ENCODE measurements at regions not wholly inside any gene's neighbourhood (a gene's known extent, or its start where the extent isn't known, plus 50 kb on each side); places are given as distances from the start of the nearest gene placed in this dataset.

DNA sequence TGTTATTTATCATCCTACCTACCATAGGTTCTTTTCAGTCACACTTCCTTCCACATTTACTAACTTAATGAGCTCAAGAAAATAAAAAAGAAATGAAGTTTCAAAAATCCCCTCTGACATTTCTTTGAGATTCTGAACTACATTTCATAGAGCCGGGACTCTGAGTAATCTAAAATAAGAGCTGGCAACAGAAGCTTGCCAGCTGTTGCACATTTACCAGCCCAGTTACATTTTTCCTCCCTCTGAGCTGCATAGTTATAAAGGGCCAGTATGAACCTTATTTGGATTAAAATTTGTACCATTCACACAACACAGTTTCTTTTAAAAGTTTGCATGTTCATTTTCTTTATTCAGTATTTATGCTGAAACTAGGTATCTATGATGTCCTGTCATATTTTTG lies 119.5 kb upstream of the CAV2 start:
- TF ChIP-seq CTCF (IDR thresholded peaks at IDR 0.05; ENCODE audit: low read length) (no peak), EZH2 (optimal IDR thresholded peaks at IDR 0.05; ENCODE audit: low read depth, low read length) (no peak), EZH2phosphoT487 (IDR thresholded peaks at IDR 0.05; ENCODE audit: low read length) (no peak)
- Histone ChIP-seq H4K20me1 (ENCODE audit: insufficient read depth, low read length) (no peaks in the 10 kb centered on the region), H3K4me3 (ENCODE audit: low read length) (no peak overlapping the region), H2AFZ (ENCODE audit: low read length) (no peak overlapping the region), H3K9me2 (replicated peaks; ENCODE audit: insufficient read depth, low read length) (no peaks in the 10 kb centered on the region), H3K27ac (ENCODE audit: low read length) (no peak overlapping the region), H3K4me1 (ENCODE audit: low read length) (no peaks in the 10 kb centered on the region), H3K27me3 (replicated peaks; ENCODE audit: insufficient read depth, low read length) (no peaks in the 10 kb centered on the region), H3K36me3 (replicated peaks; ENCODE audit: insufficient read depth, low read length) (no peaks in the 10 kb centered on the region), H3K9ac (ENCODE audit: low read length) (no peak overlapping the region), H3K4me2 (ENCODE audit: low read depth, low read length) (no peak overlapping the region), H3F3A (ENCODE audit: insufficient read depth, low read length) (no peaks in the 10 kb centered on the region), H3K79me2 (ENCODE audit: low read length) (no peaks in the 10 kb centered on the region), H3K9me3 (replicated peaks; ENCODE audit: insufficient read depth, low read length) (no peaks in the 10 kb centered on the region)
- no peak for DNase-seq

DNA sequence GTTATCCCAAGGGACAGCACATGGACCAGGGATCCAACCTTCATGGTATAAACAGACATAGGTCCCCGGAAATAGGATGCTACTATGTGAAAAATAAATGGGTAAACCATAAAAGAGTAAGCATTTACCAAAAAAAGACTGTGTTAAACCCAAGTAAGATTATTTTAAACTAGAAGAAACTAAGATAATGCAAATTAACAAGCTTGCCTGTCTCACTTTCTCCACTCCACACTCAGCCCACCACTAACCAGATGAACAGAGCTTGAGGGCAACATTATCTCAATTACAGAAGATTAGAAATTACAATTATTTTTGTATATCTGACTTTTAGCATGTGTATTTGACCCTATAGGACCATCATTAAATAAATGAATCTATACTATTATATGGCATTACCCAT lies 117.2 kb upstream of the CAV2 start:
- TF ChIP-seq CTCF (IDR thresholded peaks at IDR 0.05; ENCODE audit: low read length) = no peak
- TF ChIP-seq EZH2phosphoT487 (IDR thresholded peaks at IDR 0.05; ENCODE audit: low read length) = no peak
- no peak for TF ChIP-seq EZH2 (optimal IDR thresholded peaks at IDR 0.05; ENCODE audit: low read depth, low read length)
- no peaks in the 10 kb centered on the region for H3K9me2 ChIP-seq (replicated peaks; ENCODE audit: insufficient read depth, low read length)
- H3K36me3 ChIP-seq (replicated peaks; ENCODE audit: insufficient read depth, low read length) = no peaks in the 10 kb centered on the region
- no peak overlapping the region for H2AFZ ChIP-seq (ENCODE audit: low read length)
- DNase-seq = no peak
- H3K9ac ChIP-seq (ENCODE audit: low read length) = no peak overlapping the region
- no peaks in the 10 kb centered on the region for H3K79me2 ChIP-seq (ENCODE audit: low read length)
- H3K9me3 ChIP-seq (replicated peaks; ENCODE audit: insufficient read depth, low read length) = no peaks in the 10 kb centered on the region
- no peaks in the 10 kb centered on the region for H3K27me3 ChIP-seq (replicated peaks; ENCODE audit: insufficient read depth, low read length)
- no peaks in the 10 kb centered on the region for H3K4me1 ChIP-seq (ENCODE audit: low read length)
- no peak overlapping the region for H3K4me2 ChIP-seq (ENCODE audit: low read depth, low read length)
- no peaks in the 10 kb centered on the region for H4K20me1 ChIP-seq (ENCODE audit: insufficient read depth, low read length)
- no peaks in the 10 kb centered on the region for H3F3A ChIP-seq (ENCODE audit: insufficient read depth, low read length)
- H3K27ac ChIP-seq (ENCODE audit: low read length) = no peak overlapping the region
- H3K4me3 ChIP-seq (ENCODE audit: low read length) = no peak overlapping the region

DNA sequence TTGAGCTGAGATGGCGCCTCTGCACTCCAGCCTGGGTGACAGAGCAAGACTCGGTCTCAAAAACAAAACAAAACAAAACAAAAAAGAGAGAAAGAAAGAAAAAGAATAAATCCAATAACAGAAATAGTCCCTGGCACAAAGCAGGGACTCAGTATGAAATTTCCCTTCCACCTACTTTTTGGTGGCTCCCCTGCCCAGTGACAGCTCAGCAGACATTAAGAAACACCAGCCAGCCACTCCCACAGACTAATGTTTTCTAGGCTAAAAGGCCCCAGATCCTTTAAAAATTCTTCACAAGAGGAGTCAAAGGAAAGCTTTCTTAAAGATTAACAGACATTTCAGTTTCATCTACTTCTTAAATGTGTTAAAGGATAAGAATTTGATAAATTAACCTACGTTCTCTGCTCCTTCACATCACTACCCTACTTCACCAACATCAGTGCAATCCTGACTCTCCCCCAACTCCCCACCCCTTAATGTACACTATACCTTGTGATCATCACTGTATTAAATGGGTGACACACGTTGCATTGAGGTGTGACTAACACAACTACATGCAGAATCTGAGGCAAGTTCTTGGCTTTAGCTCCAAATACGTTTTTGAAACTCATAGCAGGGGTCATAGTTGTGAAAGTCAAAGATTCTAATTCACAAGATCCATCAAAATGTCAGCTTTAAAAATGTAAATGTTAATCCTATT lies 114.5 kb upstream of the CAV2 start:
- no peak for DNase-seq
- no peak overlapping the region for H3K4me3 ChIP-seq (ENCODE audit: low read length)
- no peaks in the 10 kb centered on the region for H3K4me1 ChIP-seq (ENCODE audit: low read length)
- no peak overlapping the region for H3K9ac ChIP-seq (ENCODE audit: low read length)
- H3F3A ChIP-seq (ENCODE audit: insufficient read depth, low read length) = no peaks in the 10 kb centered on the region
- no peaks in the 10 kb centered on the region for H3K9me3 ChIP-seq (replicated peaks; ENCODE audit: insufficient read depth, low read length)
- no peak overlapping the region for H3K27ac ChIP-seq (ENCODE audit: low read length)
- no peaks in the 10 kb centered on the region for H3K9me2 ChIP-seq (replicated peaks; ENCODE audit: insufficient read depth, low read length)
- TF ChIP-seq CTCF (IDR thresholded peaks at IDR 0.05; ENCODE audit: low read length) = no peak
- no peak for TF ChIP-seq EZH2phosphoT487 (IDR thresholded peaks at IDR 0.05; ENCODE audit: low read length)
- no peak for TF ChIP-seq EZH2 (optimal IDR thresholded peaks at IDR 0.05; ENCODE audit: low read depth, low read length)
- no peaks in the 10 kb centered on the region for H4K20me1 ChIP-seq (ENCODE audit: insufficient read depth, low read length)
- H3K36me3 ChIP-seq (replicated peaks; ENCODE audit: insufficient read depth, low read length) = no peaks in the 10 kb centered on the region
- H3K27me3 ChIP-seq (replicated peaks; ENCODE audit: insufficient read depth, low read length) = no peaks in the 10 kb centered on the region
- H3K4me2 ChIP-seq (ENCODE audit: low read depth, low read length) = no peak overlapping the region
- H3K79me2 ChIP-seq (ENCODE audit: low read length) = no peaks in the 10 kb centered on the region
- no peak overlapping the region for H2AFZ ChIP-seq (ENCODE audit: low read length)
